Activated CD8-positive, alpha-beta memory T cell treated with anti-CD3 and anti-CD28 coated beads for 24 hours (primary cell): ENCODE measurements at regions not wholly inside any gene's neighbourhood (a gene's known extent, or its start where the extent isn't known, plus 50 kb on each side); places are given as distances from the start of the nearest gene placed in this dataset.

Experiments used
- DNase-seq: peaks from one replicate; pipeline ENCODE4 v3.0.0-alpha.2; 2020

DNA sequence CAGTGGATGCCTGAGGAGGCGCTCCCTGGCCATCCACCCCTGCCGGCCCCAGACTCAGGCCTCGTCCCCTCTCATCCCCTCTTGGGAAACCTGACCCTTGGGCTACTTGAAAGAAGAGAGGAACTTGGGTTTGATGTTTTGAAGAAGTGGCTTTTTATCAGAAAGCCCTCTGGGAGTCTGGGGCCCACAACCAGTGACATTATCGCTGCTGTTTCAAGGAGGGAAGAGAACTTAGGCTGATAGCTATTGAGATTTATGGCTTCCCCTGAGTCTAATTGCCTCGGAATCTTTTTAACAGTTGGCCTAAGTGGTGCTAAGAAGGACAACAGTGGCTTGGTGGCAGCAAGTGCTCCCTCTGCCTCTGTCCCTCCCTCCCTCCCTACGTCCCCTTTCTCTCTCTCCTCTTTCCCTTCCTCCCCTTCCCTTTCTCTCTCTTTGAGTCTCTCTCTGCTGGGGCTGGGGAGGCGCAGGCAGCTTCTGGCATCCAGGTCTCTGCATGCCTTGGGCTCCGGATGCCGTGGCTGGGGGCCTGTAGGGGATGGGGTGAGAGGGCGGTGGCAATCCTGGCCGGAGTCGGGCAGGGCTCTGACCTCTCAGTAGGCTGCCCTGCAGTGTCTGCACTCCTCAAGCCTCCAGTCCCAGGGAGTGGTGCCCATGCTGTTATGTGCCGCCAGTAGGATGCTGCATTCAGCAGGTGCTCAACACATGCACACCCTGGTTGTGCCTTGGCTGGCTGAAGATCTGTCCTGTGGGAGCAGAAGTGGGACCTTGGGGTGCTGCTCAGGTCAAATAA lies 49.6 kb upstream of the RXRA start:
- no peak for DNase-seq
